KMS-11 (cell line): ENCODE measurements at regions not wholly inside any gene's neighbourhood (a gene's known extent, or its start where the extent isn't known, plus 50 kb on each side); places are given as distances from the start of the nearest gene placed in this dataset.

ENCODE experiments used
- H2AFZ ChIP-seq: fragments of 200-600 bp; sonication (generic); 2 replicates; pipeline ENCODE4 v1.6.1; 2016; ENCODE audit warnings: antibody characterized with exemption, mixed run types, low read depth
- H3K27ac ChIP-seq: fragments of 200-600 bp; sonication (generic); 2 replicates; pipeline ENCODE4 v1.6.1; 2016; ENCODE audit warnings: mild to moderate bottlenecking, mixed run types
- H3K27me3 ChIP-seq: fragments of 200-600 bp; sonication (generic); 2 replicates; pipeline ENCODE4 v1.6.1; 2017; ENCODE audit warnings: mild to moderate bottlenecking, low read depth, mixed run types, moderate library complexity; ENCODE audit not compliant: insufficient read depth
- H3K36me3 ChIP-seq: fragments of 200-600 bp; sonication (generic); 2 replicates; pipeline ENCODE4 v1.6.1; 2017; ENCODE audit warnings: mild to moderate bottlenecking, mixed run types; ENCODE audit not compliant: insufficient read depth
- H3K4me1 ChIP-seq: fragments of 200-600 bp; sonication (generic); 2 replicates; pipeline ENCODE4 v1.6.1; 2016; ENCODE audit warnings: mild to moderate bottlenecking, low read depth, mixed run types; ENCODE audit not compliant: poor library complexity, severe bottlenecking
- H3K4me2 ChIP-seq: fragments of 200-600 bp; sonication (generic); 2 replicates; pipeline ENCODE4 v1.7.0; 2016; ENCODE audit warnings: mild to moderate bottlenecking, mixed run types
- H3K4me3 ChIP-seq: fragments of 200-600 bp; sonication (generic); IDR thresholded peaks from 2 replicates; pipeline ENCODE4 v1.6.1; 2017; ENCODE audit warnings: low read depth, low read length, mixed read lengths; ENCODE audit not compliant: insufficient read depth
- H3K79me2 ChIP-seq: fragments of 200-600 bp; sonication (generic); 2 replicates; pipeline ENCODE4 v1.6.1; 2016; ENCODE audit warnings: low read depth, mixed run types; ENCODE audit not compliant: insufficient read depth
- H3K9ac ChIP-seq: fragments of 200-600 bp; sonication (generic); 2 replicates; pipeline ENCODE4 v1.6.1; 2016; ENCODE audit warnings: mild to moderate bottlenecking, mixed run types
- H4K20me1 ChIP-seq: fragments of 200-600 bp; sonication (generic); 2 replicates; pipeline ENCODE4 v1.6.1; 2016; ENCODE audit warnings: mild to moderate bottlenecking, mixed run types; ENCODE audit not compliant: insufficient read depth
- CTCF ChIP-seq: fragments of 200-600 bp; sonication (generic); conservative IDR thresholded peaks from 2 replicates; pipeline ENCODE4 v1.6.1; 2017; ENCODE audit warnings: low read depth, mild to moderate bottlenecking, antibody characterized with exemption, low read length, moderate library complexity, mixed read lengths

- Histone ChIP-seq H3K4me1 (no peaks in the 10 kb centered on the region), H2AFZ (no peak overlapping the region), H3K4me3 (no peak overlapping the region), H3K79me2 (no peaks in the 10 kb centered on the region), H3K9ac (no peak overlapping the region), H3K27me3 (no peaks in the 10 kb centered on the region), H4K20me1 (no peaks in the 10 kb centered on the region), H3K4me2 (no peak overlapping the region), H3K36me3 (no peaks in the 10 kb centered on the region), H3K27ac (no peak overlapping the region)
- TF ChIP-seq CTCF = no peak
Observed at GRCh38 chrX:120014354-120015130, 62.9 kb downstream of the RHOXF2B start.

GRCh38 chrX:120001787-120002186 is 58.2 kb upstream of the NKAP start:
- H3K9ac ChIP-seq = no peak overlapping the region
- no peak overlapping the region for H3K4me3 ChIP-seq
- no peak overlapping the region for H2AFZ ChIP-seq
- H3K27ac ChIP-seq = no peak overlapping the region
- TF ChIP-seq CTCF = no peak
- no peaks in the 10 kb centered on the region for H3K79me2 ChIP-seq
- no peak overlapping the region for H3K4me2 ChIP-seq
- no peaks in the 10 kb centered on the region for H3K27me3 ChIP-seq
- H3K4me1 ChIP-seq = no peaks in the 10 kb centered on the region
- H3K36me3 ChIP-seq = no peaks in the 10 kb centered on the region
- H4K20me1 ChIP-seq = no peaks in the 10 kb centered on the region

- H2AFZ ChIP-seq = no peak overlapping the region
- H3K4me2 ChIP-seq = no peak overlapping the region
- no peaks in the 10 kb centered on the region for H3K27me3 ChIP-seq
- TF ChIP-seq CTCF = no peak
- no peaks in the 10 kb centered on the region for H3K36me3 ChIP-seq
- H4K20me1 ChIP-seq = no peaks in the 10 kb centered on the region
- H3K4me3 ChIP-seq = no peak overlapping the region
- H3K4me1 ChIP-seq = no peaks in the 10 kb centered on the region
- H3K79me2 ChIP-seq = no peaks in the 10 kb centered on the region
- H3K9ac ChIP-seq = no peak overlapping the region
- H3K27ac ChIP-seq = no peak overlapping the region
Observed at GRCh38 chrX:120000490-120001246, 57.1 kb upstream of the NKAP start.

- no peaks in the 10 kb centered on the region for H3K27me3 ChIP-seq
- no peaks in the 10 kb centered on the region for H3K36me3 ChIP-seq
- peaks cover 8% of the 10 kb centered on the region for H3K4me1 ChIP-seq
- no peaks in the 10 kb centered on the region for H4K20me1 ChIP-seq
- no peaks in the 10 kb centered on the region for H3K79me2 ChIP-seq
- no peak for TF ChIP-seq CTCF
- no peak overlapping the region for H3K4me2 ChIP-seq
- H3K9ac ChIP-seq = no peak overlapping the region
- no peak overlapping the region for H3K27ac ChIP-seq
- no peak overlapping the region for H3K4me3 ChIP-seq
- no peak overlapping the region for H2AFZ ChIP-seq
Observed at GRCh38 chrX:119999087-119999634, 55.6 kb upstream of the NKAP start.
